Brain microvascular endothelial cell (primary cell): ENCODE measurements at regions not wholly inside any gene's neighbourhood (a gene's known extent, or its start where the extent isn't known, plus 50 kb on each side); places are given as distances from the start of the nearest gene placed in this dataset.
A peak's percentile ranks its signal among the peaks of the same experiment; 100 is the strongest.

Experiments used
- DNase-seq: peaks from one replicate; pipeline ENCODE4 v3.0.0-alpha.2; 2020
- H3K27ac ChIP-seq: fragments of 250-450 bp; sonication (Bioruptor Pico); 2 replicates; pipeline ENCODE4 v1.5.1; 2020; ENCODE audit warnings: mild to moderate bottlenecking, moderate library complexity
- H3K27me3 ChIP-seq: fragments of 250-450 bp; sonication (Bioruptor Pico); replicated peaks from 2 replicates; pipeline ENCODE4 v1.5.1; 2020; ENCODE audit warnings: mild to moderate bottlenecking
- H3K36me3 ChIP-seq: fragments of 250-450 bp; sonication (Bioruptor Pico); replicated peaks from 2 replicates; pipeline ENCODE4 v1.5.1; 2020; ENCODE audit warnings: mild to moderate bottlenecking
- H3K4me3 ChIP-seq: 2 replicates; pipeline ENCODE4 v1.5.1; 2011; ENCODE audit warnings: low read depth, mild to moderate bottlenecking, control low read depth, low read length, moderate library complexity
- CTCF ChIP-seq: IDR thresholded peaks from 2 replicates; pipeline ENCODE4 v1.5.1; 2011; ENCODE audit warnings: low read depth, mild to moderate bottlenecking, moderate library complexity, low read length, control low read depth, inconsistent platforms; ENCODE audit errors: missing control alignments
- in situ Hi-C: cut with HindIII; loops from 2 replicates; pipeline ENCODE4 v1.10.0; 2017; ENCODE audit warnings: low sequenced_read_pairs, low pct_ligation_motif_present

DNA sequence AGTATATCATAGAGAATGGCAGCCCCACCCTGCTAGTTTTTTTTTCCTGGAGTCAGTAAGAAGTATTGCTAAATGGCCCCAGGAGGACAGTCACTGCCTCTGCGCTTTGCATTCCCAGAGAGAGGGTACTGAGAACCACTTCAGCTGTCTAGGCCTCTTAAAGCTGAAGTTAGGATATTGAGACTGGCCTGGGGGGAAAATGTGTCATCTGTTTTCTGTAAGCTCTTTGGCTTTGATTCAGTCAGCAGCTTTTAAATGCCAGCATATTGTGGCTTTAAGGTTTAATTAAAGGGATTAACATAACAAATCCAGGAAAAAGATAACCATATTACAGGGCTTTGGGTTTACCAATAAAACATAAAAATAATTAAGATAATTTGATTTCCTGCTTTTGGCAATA is 852.0 kb downstream of the PCDH18 start:
- no peaks in the 10 kb centered on the region for H3K36me3 ChIP-seq

DNA sequence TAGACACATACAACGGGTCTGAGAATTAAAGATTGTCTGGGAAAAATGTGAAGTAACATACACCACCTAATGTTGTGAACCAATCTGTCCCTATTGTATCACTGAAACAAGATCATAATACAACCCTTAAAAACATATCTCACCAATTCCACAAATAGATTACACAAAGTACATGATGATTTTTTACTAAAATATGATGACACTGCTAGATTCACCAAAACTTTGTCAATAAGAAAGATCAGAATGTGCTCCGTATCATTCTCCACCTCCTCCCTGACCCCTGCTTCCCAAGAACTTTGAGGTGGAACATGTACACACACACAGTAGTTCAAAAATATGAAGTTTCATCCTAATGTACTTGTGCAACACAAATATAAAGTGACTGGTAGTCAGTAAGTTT is 862.0 kb downstream of the PCDH18 start:
- no peaks in the 10 kb centered on the region for H3K27me3 ChIP-seq
- no peak for TF ChIP-seq CTCF
- no peaks in the 10 kb centered on the region for H3K36me3 ChIP-seq
- DNase-seq: no peak
- H3K4me3 ChIP-seq: no peak overlapping the region
- H3K27ac ChIP-seq: no peak overlapping the region
- in situ Hi-C loops: no loop called here

More for the DNA sequence above, 852.0 kb downstream of the PCDH18 start:
- Histone ChIP-seq H3K4me3 (no peak overlapping the region), H3K27me3 (no peaks in the 10 kb centered on the region), H3K27ac (no peak overlapping the region)
- no peak for TF ChIP-seq CTCF
- no peak for DNase-seq
- in situ Hi-C loops: no loop called here

DNA sequence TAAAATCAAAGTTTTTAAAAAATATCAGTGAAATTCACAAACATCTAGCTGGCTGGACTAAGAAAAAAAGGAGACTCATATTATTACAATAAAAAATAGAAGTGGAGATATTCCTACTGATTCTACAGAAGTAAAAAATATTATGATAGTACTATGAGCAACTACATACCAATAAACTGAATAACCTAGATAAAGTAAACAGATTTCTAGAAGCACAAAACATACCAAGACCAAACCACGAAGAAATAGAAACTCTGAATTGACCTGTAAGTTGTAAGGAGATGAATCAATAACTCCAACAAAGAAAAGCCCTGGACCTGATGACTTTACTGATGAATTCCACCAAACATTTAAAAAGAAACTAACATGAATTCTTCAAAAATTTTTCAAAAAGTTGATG is 867.3 kb downstream of the PCDH18 start:
- Histone ChIP-seq H3K4me3 (no peak overlapping the region), H3K36me3 (no peaks in the 10 kb centered on the region), H3K27ac (peak overlapping the region; percentile 12), H3K27me3 (no peaks in the 10 kb centered on the region)
- no peak for TF ChIP-seq CTCF
- in situ Hi-C loops: no loop called here
- DNase-seq: no peak

DNA sequence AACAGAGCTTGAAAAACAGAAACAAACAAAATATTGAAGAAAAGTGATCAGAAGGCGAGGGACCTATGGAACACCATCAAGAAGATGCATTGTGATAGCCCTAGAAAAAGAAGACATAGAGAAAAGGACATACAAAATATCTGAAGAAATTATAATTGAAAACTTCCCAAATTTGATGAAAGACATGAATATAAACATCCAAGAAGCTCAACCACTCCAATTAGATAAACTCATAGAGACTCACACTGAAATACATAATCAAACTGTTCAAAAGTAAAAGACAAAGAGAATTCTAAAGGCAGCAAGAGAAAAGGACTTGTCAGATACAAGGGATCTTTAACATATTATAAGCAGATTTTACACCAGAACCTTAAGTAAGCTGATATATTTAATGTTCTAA is 869.8 kb downstream of the PCDH18 start:
- H3K36me3 ChIP-seq: no peaks in the 10 kb centered on the region
- no peak overlapping the region for H3K4me3 ChIP-seq
- TF ChIP-seq CTCF: no peak
- H3K27ac ChIP-seq: no peak overlapping the region
- DNase-seq: no peak
- in situ Hi-C loops: no loop called here
- no peaks in the 10 kb centered on the region for H3K27me3 ChIP-seq

DNA sequence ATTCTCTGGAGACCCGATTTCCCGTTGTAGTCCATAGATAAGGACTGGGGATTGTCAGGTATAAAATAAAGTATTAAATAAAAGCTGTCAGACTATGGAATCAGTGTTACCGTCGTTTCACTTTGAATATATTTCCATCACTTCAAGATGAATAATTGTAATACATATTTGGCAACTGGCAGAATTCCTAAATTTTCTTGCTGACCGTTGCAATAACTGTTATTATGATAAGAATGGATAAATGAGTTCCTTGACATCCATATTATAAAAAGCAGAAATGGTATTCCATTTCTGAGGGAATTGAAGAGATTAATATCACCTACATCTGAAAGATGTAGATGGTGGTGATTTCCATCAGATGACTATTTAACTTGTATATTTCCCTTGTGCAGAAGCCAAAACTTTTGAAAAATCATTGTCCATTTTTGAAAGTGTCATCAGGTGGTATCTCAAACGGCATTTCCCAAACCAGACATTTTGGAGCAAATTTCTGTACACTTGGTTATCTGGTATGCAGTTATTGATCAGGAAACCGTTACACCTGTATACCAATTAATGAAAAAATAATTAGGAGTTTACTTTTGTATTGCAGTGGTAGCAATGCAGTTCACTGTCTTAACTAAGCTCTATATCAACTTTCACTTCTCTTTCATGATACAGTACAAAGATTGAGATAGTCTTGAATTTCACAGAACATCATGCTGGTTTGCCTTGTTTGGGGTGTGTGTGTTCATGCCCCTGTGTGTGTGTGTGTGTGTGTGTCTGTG is 878.5 kb downstream of the PCDH18 start:
- in situ Hi-C loops: no loop called here
- H3K27ac ChIP-seq: no peak overlapping the region
- TF ChIP-seq CTCF: no peak
- no peaks in the 10 kb centered on the region for H3K36me3 ChIP-seq
- DNase-seq: no peak
- H3K27me3 ChIP-seq: no peaks in the 10 kb centered on the region
- H3K4me3 ChIP-seq: no peak overlapping the region

DNA sequence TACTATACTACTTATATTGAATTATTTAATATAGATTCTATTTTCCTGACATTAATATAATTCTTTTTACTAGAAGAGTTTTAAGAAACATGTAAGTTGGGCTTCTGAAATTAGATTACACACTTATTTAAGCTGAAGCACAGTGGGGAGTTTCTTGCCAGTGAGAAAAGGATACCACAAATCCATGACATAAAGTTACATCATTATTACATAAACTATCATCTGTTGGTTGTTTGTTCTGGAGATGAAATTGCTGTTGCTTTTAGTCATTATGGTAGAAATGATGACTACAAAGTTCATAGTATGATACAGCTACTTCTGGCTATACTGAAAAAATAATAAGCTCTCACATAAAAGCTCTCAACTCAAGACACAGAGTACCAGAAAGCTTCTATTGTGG is 880.4 kb downstream of the PCDH18 start:
- no peak for DNase-seq
- in situ Hi-C loops: no loop called here
- Histone ChIP-seq H3K27me3 (no peaks in the 10 kb centered on the region), H3K27ac (peak overlapping the region; percentile 52), H3K4me3 (no peak overlapping the region), H3K36me3 (no peaks in the 10 kb centered on the region)
- TF ChIP-seq CTCF: no peak
